HuH-7 (cell line): ENCODE measurements at regions not wholly inside any gene's neighbourhood (a gene's known extent, or its start where the extent isn't known, plus 50 kb on each side); places are given as distances from the start of the nearest gene placed in this dataset.
A peak's percentile ranks its signal among the peaks of the same experiment; 100 is the strongest.
"Not testable (repeated sequence)": the region's sequence is repeated elsewhere in the genome, so short reads cannot be mapped to it uniquely, and the experiment has no call there.

ENCODE experiments used
- DNase-seq: peaks from one replicate; pipeline ENCODE4 v3.0.0; 2011; ENCODE audit warnings: low spot score

DNA sequence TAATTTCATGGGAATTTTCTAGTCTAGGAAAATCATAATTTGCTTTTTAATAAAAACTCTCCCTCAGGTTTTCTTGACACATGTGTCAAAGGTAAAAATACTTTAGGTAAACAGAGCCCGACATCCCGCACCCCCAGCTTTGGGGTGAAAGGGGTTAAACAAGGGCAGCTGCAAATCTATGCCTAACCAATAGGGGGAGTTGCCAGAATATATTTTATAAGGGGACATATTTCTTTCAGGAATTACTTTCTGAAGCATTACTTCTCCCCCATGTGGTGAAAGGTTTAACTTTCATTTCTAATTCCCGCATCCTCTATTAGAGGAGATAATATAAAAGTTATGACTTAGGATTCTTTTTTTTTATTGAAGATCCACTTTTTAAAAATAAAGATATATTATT, 53.9 kb upstream of the HEPH start:
- peak; percentile 1 for DNase-seq

DNA sequence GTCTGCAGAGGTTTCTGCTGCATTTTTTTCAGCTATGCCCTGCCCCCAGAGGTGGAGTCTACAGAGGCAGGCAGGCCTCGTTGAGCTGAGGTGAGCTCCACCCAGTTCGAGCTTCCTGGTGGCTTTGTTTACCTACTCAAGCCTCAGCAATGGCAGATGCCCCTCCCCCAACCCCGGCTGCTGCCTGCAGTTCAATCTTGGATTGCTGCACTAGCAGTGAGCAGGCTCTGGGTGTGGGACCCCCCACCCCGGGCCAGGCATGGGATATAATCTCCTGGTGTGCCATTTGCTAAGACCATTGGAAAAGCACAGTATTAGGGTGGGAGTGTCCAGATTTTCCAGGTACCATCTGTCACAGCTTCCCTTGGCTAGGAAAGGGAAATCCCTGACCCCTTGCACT, 56.2 kb upstream of the HEPH start:
- not testable (repeated sequence) for DNase-seq

DNA sequence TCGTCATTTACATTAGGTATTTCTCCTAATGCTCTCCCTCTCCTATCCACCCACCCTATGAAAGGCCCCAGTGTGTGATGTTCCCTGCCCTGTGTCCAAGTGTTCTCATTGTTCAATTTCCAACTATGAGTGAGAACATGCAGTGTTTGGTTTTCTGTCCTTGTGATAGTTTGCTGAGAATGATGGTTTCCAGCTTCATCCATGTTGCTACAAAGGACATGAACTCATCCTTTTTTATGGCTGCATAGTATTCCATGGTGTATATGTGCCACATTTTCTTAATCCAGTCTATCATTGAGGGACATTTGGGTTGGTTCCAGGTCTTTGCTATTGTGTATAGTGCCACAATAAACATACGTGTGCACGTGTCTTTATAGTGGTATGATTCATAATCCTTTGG, 61.6 kb upstream of the HEPH start:
- not testable (repeated sequence) for DNase-seq

DNA sequence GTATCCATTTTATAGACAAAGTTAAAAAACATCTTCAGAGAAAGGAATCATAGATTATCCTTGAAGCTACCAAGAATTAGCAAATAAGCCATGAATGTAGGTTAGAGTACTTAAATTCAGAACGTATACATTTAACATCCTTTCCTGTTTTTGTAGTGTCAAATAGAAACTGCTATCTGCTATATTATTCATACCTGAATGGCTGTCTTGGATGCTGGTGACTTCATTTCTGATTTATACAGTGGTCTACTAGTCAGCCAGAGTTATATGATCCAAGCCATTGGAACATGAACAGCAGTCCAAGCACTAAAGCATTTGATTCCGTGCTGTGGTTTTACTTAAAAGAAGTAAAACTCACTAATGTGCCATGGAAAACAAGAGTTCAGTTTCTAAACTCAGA, 58.3 kb upstream of the VSIG4 start:
- DNase-seq: no peak

DNA sequence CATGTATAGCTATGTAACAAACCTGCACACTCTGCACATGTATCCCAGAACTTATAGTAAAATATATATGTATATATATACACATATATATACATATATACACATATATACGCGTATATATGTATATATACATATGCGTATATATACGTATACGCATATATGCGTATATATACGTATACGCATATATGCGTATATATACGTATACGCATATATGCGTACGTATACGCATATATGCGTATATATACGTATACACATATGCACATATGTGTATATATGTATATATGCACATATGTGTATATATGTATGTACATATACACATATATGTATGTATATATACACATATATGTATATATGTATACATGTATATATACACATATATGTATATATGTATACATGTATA, 57.1 kb upstream of the VSIG4 start:
- not testable (repeated sequence) for DNase-seq

DNA sequence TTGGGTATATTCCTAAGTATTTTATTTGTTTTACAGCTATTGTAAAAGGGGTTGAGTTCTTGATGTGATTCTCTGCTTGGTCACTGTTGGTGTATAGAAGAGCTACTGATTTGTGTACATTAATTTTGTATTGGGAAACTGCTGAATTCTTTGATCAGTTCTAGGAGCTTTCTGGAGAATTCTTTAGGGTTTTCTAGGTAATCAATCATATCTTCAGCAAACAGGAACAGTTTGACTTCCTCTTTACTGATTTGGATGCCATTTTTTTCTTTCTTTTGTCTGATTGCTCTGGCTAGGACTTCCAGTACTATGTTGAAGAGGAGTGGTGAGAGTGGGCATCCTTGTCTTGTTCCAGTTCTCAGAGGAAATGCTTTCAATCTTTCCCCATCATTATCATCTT, 50.1 kb upstream of the VSIG4 start:
- DNase-seq: not testable (repeated sequence)
